ENCODE measurements at regions not wholly inside any gene's neighbourhood (a gene's known extent, or its start where the extent isn't known, plus 50 kb on each side); places are given as distances from the start of the nearest gene placed in this dataset.

GRCh38 chr3:194272861-194273742, 78.0 kb downstream of the CPN2 start:
- no peaks in the 10 kb centered on the region for H3K9me3 ChIP-seq
- peaks cover 0 to 32% (median 2%) of the 10 kb centered on the region in 4 donors for H3K4me1 ChIP-seq
- TF ChIP-seq POLR2A (IDR thresholded peaks at IDR 0.05) (no peak), CTCF (IDR thresholded peaks at IDR 0.05) (no peak)

GRCh38 chr3:194273743-194274310, 77.3 kb downstream of the CPN2 start:
- Histone ChIP-seq H3K9me3 (no peaks in the 10 kb centered on the region), H3K4me3 (no peak overlapping the region), H3K27me3 (no peaks in the 10 kb centered on the region), H3K36me3 (no peaks in the 10 kb centered on the region), H3K27ac (no peak overlapping the region), H3K4me1 (peaks cover 0 to 39% (median 2%) of the 10 kb centered on the region in 4 donors)
- no peak for DNase-seq
- TF ChIP-seq POLR2A (IDR thresholded peaks at IDR 0.05) (no peak), CTCF (IDR thresholded peaks at IDR 0.05) (no peak)

More at GRCh38 chr3:194272861-194273742, 78.0 kb downstream of the CPN2 start:
- Histone ChIP-seq H3K27ac (no peak overlapping the region), H3K36me3 (no peaks in the 10 kb centered on the region), H3K27me3 (no peaks in the 10 kb centered on the region), H3K4me3 (no peak overlapping the region)
- no peak for DNase-seq

GRCh38 chr3:194274424-194275085, 76.6 kb downstream of the CPN2 start:
- Histone ChIP-seq H3K4me1 (peaks cover 0 to 36% (median 2%) of the 10 kb centered on the region in 4 donors), H3K36me3 (no peaks in the 10 kb centered on the region), H3K27me3 (no peaks in the 10 kb centered on the region), H3K27ac (no peak overlapping the region), H3K9me3 (no peaks in the 10 kb centered on the region), H3K4me3 (no peak overlapping the region)
- no peak for TF ChIP-seq CTCF (IDR thresholded peaks at IDR 0.05)
- no peak for TF ChIP-seq POLR2A (IDR thresholded peaks at IDR 0.05)
- DNase-seq = no peak

- TF ChIP-seq CTCF (IDR thresholded peaks at IDR 0.05) (no peak), POLR2A (IDR thresholded peaks at IDR 0.05) (no peak)
- Histone ChIP-seq H3K4me1 (peaks cover 0 to 30% (median 2%) of the 10 kb centered on the region in 4 donors), H3K9me3 (no peaks in the 10 kb centered on the region), H3K36me3 (no peaks in the 10 kb centered on the region), H3K27me3 (no peaks in the 10 kb centered on the region), H3K27ac (no peak overlapping the region), H3K4me3 (no peak overlapping the region)
- no peak for DNase-seq
These were observed 75.8 kb downstream of the CPN2 start for GRCh38 chr3:194275291-194275690.

- TF ChIP-seq CTCF (IDR thresholded peaks at IDR 0.05) (no peak), POLR2A (IDR thresholded peaks at IDR 0.05) (no peak)
- Histone ChIP-seq H3K27me3 (no peaks in the 10 kb centered on the region), H3K4me3 (no peak overlapping the region), H3K36me3 (no peaks in the 10 kb centered on the region), H3K9me3 (no peaks in the 10 kb centered on the region), H3K27ac (no peak overlapping the region), H3K4me1 (peaks cover 0 to 26% (median 2%) of the 10 kb centered on the region in 4 donors)
- DNase-seq = no peak
These were observed 75.4 kb downstream of the CPN2 start for GRCh38 chr3:194275721-194276120.
